Hematopoietic multipotent progenitor cell treated with erythropoietin and hydrocortisone succinate and interleukin-3 and kit ligand, for 17 days (in vitro differentiated cells): ENCODE measurements at regions not wholly inside any gene's neighbourhood (a gene's known extent, or its start where the extent isn't known, plus 50 kb on each side); places are given as distances from the start of the nearest gene placed in this dataset.

Source experiments
- DNase-seq: peaks from one replicate; pipeline ENCODE4 v3.0.0-alpha.2; 2015; ENCODE audit warnings: low spot score

GRCh38 chr20:40319741-40320516, 369.1 kb downstream of the MAFB start:
- no peak for DNase-seq

- DNase-seq: no peak
These were observed 370.0 kb downstream of the MAFB start for GRCh38 chr20:40319056-40319455.

GRCh38 chr20:40317156-40317790, 371.8 kb downstream of the MAFB start:
- no peak for DNase-seq

- DNase-seq: no peak
These were observed 374.8 kb downstream of the MAFB start for GRCh38 chr20:40314278-40314677.

- no peak for DNase-seq
These were observed 375.3 kb downstream of the MAFB start for GRCh38 chr20:40313730-40314129.

- no peak for DNase-seq
These were observed 379.3 kb downstream of the MAFB start for GRCh38 chr20:40309731-40310130.

- DNase-seq: no peak
These were observed 381.0 kb downstream of the MAFB start for GRCh38 chr20:40307997-40308396.

GRCh38 chr20:40307268-40307667, 381.8 kb downstream of the MAFB start:
- no peak for DNase-seq

- DNase-seq: no peak
These were observed 383.7 kb downstream of the MAFB start for GRCh38 chr20:40305303-40305702.

- no peak for DNase-seq
These were observed 384.9 kb downstream of the MAFB start for GRCh38 chr20:40304119-40304613.

- no peak for DNase-seq
These were observed 394.3 kb downstream of the MAFB start for GRCh38 chr20:40294747-40295146.

GRCh38 chr20:40294175-40294574, 394.9 kb downstream of the MAFB start:
- DNase-seq: no peak

GRCh38 chr20:40293740-40294139, 395.3 kb downstream of the MAFB start:
- no peak for DNase-seq

- DNase-seq: no peak
These were observed 397.4 kb downstream of the MAFB start for GRCh38 chr20:40291493-40292135.

- no peak for DNase-seq
These were observed 401.4 kb downstream of the MAFB start for GRCh38 chr20:40287683-40288082.

GRCh38 chr20:40286975-40287531, 402.0 kb downstream of the MAFB start:
- DNase-seq: no peak

GRCh38 chr20:40284611-40285010, 404.4 kb downstream of the MAFB start:
- DNase-seq: no peak

- DNase-seq: no peak
These were observed 405.3 kb downstream of the MAFB start for GRCh38 chr20:40283689-40284088.

GRCh38 chr20:40282941-40283340, 406.1 kb downstream of the MAFB start:
- no peak for DNase-seq

- no peak for DNase-seq
These were observed 406.5 kb downstream of the MAFB start for GRCh38 chr20:40282541-40282940.

GRCh38 chr20:40280616-40281015, 408.4 kb downstream of the MAFB start:
- DNase-seq: no peak

GRCh38 chr20:40279390-40279789, 409.6 kb downstream of the MAFB start:
- no peak for DNase-seq

GRCh38 chr20:40278673-40279072, 410.4 kb downstream of the MAFB start:
- DNase-seq: no peak
